ENCODE measurements at regions not wholly inside any gene's neighbourhood (a gene's known extent, or its start where the extent isn't known, plus 50 kb on each side); places are given as distances from the start of the nearest gene placed in this dataset.

DNA sequence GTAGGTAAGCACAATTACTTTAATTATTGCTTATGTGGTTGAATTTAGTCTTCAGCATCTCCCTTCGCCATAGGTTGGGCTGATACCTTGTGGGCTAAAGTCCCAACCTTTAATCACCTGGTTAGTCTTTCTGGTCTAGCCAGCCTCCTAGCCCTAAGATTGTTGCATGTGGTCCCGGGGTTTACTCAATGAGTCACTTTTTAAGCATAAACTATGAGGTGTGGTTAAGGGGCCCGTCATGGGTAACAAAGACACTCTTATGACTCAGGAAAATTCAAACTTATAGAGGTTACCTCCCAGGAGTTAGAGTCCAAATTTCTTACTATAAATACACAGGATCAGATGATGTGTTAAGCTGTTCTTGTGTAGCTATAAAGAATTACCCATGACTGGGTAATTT, 841.6 kb downstream of the TRIB2 start:
- in situ Hi-C loops (cut with HindIII; ENCODE audit: low sequenced_read_pairs): no loop called here

DNA sequence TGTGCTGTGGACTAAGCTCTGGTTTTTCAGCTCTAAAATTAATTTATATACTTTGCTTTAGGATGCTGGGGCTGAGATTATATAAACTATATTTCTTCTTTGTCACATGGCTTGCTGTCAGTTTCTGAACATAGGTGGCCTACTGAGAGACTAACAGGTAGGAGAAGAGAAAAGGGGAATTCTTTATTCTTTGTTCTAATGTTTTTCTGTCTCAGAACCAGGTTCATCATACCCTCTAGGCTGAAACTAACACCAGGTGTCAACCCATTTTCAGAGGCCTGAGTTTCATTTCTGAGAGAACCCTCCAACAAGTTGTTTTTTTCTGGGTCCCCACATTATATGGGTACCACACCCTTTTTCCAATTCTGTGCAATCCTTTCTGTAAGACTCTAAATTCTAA, 843.6 kb downstream of the TRIB2 start:
- in situ Hi-C loops (cut with HindIII; ENCODE audit: low sequenced_read_pairs): no loop called here

DNA sequence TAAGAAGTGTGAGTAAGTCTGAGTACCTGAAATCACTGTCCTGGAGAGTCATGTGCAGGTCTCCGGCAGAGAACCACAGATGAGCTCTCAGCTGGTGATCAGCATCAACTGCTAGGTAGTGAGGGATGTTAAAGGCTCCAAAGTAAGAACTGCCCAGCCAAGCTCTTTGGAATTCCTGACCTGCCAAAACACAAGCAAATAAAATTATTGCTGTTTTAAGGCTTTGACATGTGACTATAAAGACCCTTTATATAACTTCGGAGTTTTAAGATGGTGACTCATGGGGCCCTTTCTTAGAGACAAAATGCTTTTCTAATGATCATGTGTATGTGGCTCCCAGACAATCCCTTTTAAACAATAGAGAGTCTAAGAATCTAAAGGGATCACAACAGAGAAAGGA, 855.7 kb downstream of the TRIB2 start:
- in situ Hi-C loops (cut with HindIII; ENCODE audit: low sequenced_read_pairs): no loop called here

- in situ Hi-C loops (cut with HindIII; ENCODE audit: low sequenced_read_pairs): no loop called here
Observed at GRCh38 chr2:13574831-13575230, 858.1 kb downstream of the TRIB2 start.

DNA sequence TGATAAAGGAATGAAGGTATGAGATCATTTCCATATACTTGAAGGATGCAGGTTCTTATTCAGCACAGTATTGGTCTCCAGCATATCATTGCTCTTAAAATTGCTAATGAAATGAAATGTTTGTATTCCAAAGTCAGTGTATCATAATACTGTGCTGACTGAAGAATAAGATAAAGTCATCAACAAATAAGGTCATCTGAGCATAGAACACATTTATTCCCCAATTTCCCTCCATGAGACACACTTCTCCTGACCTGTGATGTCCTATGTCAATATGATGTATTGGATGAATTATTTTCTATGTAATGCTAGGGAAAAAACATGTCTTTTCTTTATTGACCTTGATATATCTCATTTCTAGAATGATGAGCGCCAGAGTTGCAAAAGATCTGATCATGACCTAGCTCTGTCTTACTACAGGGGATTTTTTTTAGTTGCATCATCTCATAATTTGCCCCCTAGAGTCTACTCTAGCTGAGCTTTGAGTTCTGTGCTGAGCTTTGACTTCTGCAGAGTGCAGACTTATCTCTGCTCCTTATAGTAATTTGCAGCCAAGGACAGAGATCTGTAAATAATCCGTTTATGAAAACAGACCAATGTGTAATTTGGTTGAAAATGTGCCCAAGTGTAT, 859.8 kb downstream of the TRIB2 start:
- in situ Hi-C loops (cut with HindIII; ENCODE audit: low sequenced_read_pairs): no loop called here

- in situ Hi-C loops (cut with HindIII; ENCODE audit: low sequenced_read_pairs): no loop called here
Observed at GRCh38 chr2:13578547-13578946, 861.8 kb downstream of the TRIB2 start.

DNA sequence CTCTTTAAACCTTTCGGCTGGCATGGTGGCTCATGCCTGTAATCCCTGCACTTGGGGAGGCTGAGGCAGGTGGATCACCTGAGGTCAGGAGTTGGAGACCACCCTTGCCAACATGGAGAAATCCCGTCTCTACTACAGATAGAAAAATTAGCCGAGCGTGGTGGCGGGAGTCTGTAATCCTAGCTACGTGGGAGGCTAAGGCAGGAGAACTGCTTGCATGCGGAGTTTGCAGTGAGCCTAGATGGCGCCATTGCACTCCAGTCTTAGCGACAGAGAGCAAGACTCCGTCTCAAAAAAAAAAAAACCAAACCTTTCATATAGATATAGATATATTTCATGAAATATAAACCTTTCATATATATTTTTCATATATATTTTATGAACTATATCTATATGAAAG, 864.7 kb downstream of the TRIB2 start:
- in situ Hi-C loops (cut with HindIII; ENCODE audit: low sequenced_read_pairs): no loop called here

GRCh38 chr2:13583609-13584008, 866.9 kb downstream of the TRIB2 start:
- in situ Hi-C loops (cut with HindIII; ENCODE audit: low sequenced_read_pairs): no loop called here

GRCh38 chr2:13584020-13584419, 867.3 kb downstream of the TRIB2 start:
- in situ Hi-C loops (cut with HindIII; ENCODE audit: low sequenced_read_pairs): no loop called here

DNA sequence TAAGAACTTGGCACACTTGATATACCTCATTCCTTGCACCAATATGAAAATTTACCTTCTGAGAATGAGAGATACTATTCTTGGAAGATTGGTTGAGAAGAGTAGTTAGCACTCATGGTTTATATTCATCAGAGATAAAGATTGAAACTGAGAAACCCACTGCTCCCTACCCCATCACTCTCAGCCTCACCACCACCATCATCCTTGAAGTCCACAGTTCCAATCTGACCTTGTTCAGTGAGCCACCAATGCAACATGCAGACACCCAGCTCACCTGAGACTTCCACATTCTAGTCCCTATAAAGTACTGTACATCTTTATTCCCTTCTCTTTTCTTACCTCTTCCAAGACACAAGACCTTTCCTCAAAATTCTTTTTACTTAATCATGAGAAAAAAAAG, 869.0 kb downstream of the TRIB2 start:
- in situ Hi-C loops (cut with HindIII; ENCODE audit: low sequenced_read_pairs): no loop called here

DNA sequence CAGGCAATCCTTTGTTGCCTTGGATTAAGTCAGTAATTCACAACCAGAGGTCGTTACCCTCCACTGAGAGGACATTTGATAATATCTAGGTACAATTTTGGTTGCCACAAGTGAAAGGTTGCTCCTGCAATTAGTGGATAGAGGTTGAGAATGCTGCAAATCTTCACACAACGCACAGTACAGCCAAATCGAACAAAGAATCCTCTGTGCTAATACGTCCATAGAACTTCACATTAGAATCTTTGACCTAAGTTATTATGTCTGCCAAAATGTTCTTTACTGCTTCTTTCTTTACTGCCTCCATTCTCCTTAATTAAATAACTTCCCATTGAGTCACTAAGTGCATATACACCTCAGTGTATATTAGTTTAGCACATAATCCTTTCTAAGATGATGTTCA, 879.5 kb downstream of the TRIB2 start:
- in situ Hi-C loops (cut with HindIII; ENCODE audit: low sequenced_read_pairs): no loop called here

GRCh38 chr2:13597176-13597575, 880.4 kb downstream of the TRIB2 start:
- in situ Hi-C loops (cut with HindIII; ENCODE audit: low sequenced_read_pairs): no loop called here

- in situ Hi-C loops (cut with HindIII; ENCODE audit: low sequenced_read_pairs): no loop called here
Observed at GRCh38 chr2:13601506-13601905, 884.8 kb downstream of the TRIB2 start.

- in situ Hi-C loops (cut with HindIII; ENCODE audit: low sequenced_read_pairs): no loop called here
Observed at GRCh38 chr2:13604951-13605661, 888.4 kb downstream of the TRIB2 start.

DNA sequence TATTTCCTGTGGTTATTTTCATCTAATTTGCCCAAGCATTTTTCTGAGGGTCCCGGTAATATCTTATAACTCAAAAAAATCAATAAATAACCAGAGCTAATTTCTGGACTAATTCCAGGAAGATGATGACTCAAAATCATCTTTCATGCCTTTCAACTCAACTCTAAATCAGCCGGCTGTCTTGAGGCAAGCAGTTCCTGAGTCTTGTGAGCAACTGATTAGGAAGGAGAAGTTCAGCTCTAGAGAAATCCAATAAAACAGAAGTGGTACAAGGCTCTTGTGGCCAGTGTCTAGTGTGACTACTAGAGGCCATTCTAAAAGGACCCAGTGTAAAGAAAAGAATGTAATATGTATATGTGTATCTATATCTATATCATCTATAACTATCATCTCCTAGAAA, 890.4 kb downstream of the TRIB2 start:
- in situ Hi-C loops (cut with HindIII; ENCODE audit: low sequenced_read_pairs): no loop called here

GRCh38 chr2:13611939-13612338, 895.2 kb downstream of the TRIB2 start:
- in situ Hi-C loops (cut with HindIII; ENCODE audit: low sequenced_read_pairs): no loop called here

DNA sequence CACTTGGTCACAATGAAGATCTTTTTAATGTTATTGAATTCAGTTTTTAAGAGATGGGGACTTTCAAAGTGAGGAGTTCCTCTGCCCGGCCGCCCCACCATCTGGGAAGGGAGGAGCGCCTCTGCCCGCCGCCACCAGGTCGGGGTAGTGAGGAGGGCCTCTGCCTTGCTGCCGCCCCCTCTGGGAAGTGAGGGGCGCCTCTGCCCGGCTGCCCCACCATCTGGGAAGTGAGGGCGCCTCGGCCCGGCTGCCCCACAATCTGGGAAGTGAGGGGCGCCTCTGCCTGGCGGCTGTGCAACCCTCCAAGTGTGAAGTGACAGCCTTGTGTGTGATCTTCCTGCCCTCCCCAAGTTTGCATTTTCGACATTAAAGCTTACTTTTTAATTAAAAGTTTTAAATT, 899.3 kb downstream of the TRIB2 start:
- in situ Hi-C loops (cut with HindIII; ENCODE audit: low sequenced_read_pairs): no loop called here

DNA sequence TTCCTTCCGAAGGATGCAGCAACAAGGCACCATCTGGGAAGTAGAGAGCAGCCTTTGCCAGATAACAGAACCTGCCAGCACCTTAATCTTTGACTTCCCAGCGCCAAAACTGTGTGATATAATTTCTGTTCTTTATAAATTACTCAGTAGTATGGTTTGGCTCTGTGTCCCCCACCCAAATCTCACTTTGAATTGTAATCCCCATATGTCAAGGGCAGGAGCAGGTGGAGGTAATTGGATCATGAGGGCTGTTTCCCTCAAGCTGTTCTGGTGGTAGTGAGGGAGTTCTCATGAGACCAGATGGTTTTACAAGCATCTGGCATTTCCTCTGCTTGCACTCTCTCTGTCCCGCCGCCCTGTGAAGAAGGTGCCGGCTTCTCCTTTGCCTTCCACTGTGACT, 899.9 kb downstream of the TRIB2 start:
- in situ Hi-C loops (cut with HindIII; ENCODE audit: low sequenced_read_pairs): no loop called here

GRCh38 chr2:13628122-13628521, 911.4 kb downstream of the TRIB2 start:
- in situ Hi-C loops (cut with HindIII; ENCODE audit: low sequenced_read_pairs): no loop called here

- in situ Hi-C loops (cut with HindIII; ENCODE audit: low sequenced_read_pairs): no loop called here
Observed at GRCh38 chr2:13638181-13638580, 921.4 kb downstream of the TRIB2 start.

GRCh38 chr2:13649918-13650317, 933.2 kb downstream of the TRIB2 start:
- in situ Hi-C loops (cut with HindIII; ENCODE audit: low sequenced_read_pairs): no loop called here

DNA sequence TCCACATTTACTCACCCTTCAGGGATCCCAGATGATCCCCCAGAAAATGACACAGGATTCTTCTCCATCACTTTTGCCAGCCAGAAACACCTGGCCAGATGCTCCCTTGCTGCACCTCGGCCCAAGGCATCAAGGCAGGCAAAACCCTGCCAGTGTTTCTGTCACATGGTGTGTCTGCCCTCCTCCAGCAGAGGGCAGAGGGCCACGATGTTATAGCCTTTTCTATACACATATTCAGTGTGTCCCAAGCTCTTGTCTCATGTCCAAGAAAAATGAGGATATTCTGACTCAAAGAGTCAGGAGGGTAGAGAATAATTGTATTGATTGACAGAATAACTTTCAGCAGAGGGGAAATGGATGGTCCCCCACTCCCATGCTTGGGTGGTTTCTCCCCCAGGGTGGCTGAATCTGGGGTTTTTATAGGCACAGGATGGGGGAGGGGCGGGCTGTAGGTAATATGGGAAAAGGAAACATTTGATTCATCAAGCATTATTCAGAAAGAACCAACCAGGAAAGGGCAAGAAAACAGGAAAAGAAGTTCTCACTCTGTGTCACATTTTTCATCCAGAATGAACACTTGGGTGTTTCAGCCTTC, 933.9 kb downstream of the TRIB2 start:
- in situ Hi-C loops (cut with HindIII; ENCODE audit: low sequenced_read_pairs): no loop called here
